Ishikawa (cell line): ENCODE measurements at regions not wholly inside any gene's neighbourhood (a gene's known extent, or its start where the extent isn't known, plus 50 kb on each side); places are given as distances from the start of the nearest gene placed in this dataset.
A peak's percentile ranks its signal among the peaks of the same experiment; 100 is the strongest.

Experiments
- CEBPB ChIP-seq: IDR thresholded peaks from 2 replicates; pipeline ENCODE4 v1.6.1; 2012
- MAX ChIP-seq: IDR thresholded peaks from 2 replicates; pipeline ENCODE4 v1.6.1; 2012
- RAD21 ChIP-seq: IDR thresholded peaks from 2 replicates; pipeline ENCODE4 v1.6.1; 2012; ENCODE audit warnings: low read depth
- REST ChIP-seq: IDR thresholded peaks from 2 replicates; pipeline ENCODE4 v1.6.1; 2012; ENCODE audit warnings: low read depth, mild to moderate bottlenecking
- TAF1 ChIP-seq: IDR thresholded peaks from 2 replicates; pipeline ENCODE4 v1.6.1; 2012; ENCODE audit warnings: low read depth, mild to moderate bottlenecking
- TCF12 ChIP-seq: IDR thresholded peaks from 2 replicates; pipeline ENCODE4 v1.6.1; 2012; ENCODE audit warnings: low read depth
- TEAD4 ChIP-seq: IDR thresholded peaks from 2 replicates; pipeline ENCODE4 v1.6.1; 2012
- YY1 ChIP-seq: IDR thresholded peaks from 2 replicates; pipeline ENCODE4 v1.6.1; 2012; ENCODE audit warnings: low read depth
- ZBTB7A ChIP-seq: IDR thresholded peaks from 2 replicates; pipeline ENCODE4 v1.6.1; 2012; ENCODE audit warnings: low read depth

DNA sequence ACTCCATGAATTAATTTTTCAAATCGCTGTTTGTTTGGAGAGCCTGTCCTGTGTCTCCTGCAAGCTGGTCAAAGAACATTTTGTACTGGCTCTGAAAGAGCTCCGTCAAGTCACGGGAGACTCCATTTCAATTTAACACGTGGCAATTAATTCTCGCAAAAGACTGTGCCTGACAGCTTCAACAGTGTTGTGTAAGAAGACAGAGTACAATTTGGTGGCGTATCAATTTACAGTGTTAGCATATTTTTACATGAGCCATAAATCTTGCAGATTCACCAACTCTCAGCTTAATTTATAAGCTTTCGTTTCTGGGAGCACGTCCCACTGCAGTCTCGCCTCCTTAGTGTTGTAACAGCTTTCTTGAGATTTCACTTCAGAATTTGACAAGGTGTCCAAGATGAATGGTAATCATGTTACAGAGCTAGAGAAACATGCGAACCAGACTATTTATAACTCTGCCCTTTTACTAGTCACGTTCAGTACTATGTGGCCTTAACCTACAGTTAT, 70.8 kb downstream of the RWDD4 start:
- TF ChIP-seq YY1 (no peak), MAX (peak; percentile 70), CEBPB (peak; percentile 83)

DNA sequence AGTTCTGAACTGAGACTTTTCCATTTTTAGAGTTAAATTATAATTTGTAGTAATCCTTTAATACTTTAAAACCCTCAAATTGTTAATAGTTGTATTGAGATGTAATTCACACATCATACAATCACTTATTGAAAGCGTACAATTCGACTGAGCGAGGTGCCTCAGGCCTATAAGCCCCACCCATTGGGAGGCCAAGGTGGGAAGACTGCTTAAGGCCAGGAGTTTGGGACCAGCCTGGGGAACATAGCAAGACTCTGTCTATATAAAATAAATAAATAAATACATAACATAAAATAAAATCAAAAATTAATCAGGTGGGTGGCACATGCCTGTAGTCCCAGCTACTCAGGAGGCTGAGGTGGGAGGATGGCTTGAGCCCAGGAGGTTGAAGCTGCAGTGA, 70.3 kb downstream of the RWDD4 start:
- TF ChIP-seq TCF12, result no peak

- TF ChIP-seq ZBTB7A, result no peak
- TF ChIP-seq TAF1, result no peak
- no peak for TF ChIP-seq MAX
- no peak for TF ChIP-seq RAD21
- no peak for TF ChIP-seq REST
- TF ChIP-seq TEAD4, result no peak
Measured at GRCh38 chr4:183589461-183590099, 69.4 kb downstream of the RWDD4 start.
